GM18498 (cell line): ENCODE measurements at regions not wholly inside any gene's neighbourhood (a gene's known extent, or its start where the extent isn't known, plus 50 kb on each side); places are given as distances from the start of the nearest gene placed in this dataset.

Source experiments
- ATAC-seq: cut with Tn5 transposase; IDR thresholded peaks from one replicate; pipeline ENCODE4 v1.9.1; 2021; ENCODE audit warnings: mild to moderate bottlenecking, moderate library complexity; ENCODE audit not compliant: unreplicated experiment

DNA sequence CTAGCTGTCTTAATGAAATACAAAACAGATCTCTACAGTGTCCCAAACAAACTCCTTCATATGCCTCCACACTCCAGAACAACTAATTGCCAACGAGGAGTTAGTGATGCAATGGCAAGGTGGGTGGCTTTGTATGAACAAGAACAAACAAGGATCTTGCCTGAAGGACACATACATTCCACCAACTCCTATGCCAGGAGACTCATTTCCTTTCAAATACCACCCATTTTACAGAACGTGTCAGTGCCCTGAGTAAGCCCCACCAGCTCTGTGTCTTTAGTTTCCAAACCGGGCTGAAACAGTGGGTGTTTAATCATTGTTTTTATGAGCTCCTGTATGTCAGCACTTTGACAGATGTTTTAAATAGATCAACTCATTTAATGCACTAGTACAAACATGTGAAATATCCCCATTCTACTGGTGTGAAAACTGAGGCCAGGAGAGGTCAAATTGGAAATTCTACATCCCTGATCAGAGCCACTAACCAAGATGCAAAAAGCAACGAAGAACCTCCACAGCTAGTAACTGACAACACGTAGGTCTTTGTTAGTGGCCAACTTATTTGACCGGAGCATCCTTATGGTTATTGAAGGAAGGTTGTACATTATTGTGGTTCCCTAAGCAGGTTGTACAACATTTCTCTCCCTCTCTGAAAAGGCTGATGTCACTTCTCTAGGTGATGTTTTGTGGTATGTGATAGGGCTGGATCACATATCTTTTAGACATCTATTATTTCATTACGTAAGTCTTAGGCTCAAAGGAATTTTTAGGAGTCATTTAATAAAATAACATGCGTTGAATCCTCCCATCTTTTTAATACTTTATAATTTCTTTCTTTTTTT is 534.9 kb upstream of the TNP1 start:
- ATAC-seq, result no peak

GRCh38 chr2:217393585-217394032 is 533.7 kb upstream of the TNP1 start:
- no peak for ATAC-seq

DNA sequence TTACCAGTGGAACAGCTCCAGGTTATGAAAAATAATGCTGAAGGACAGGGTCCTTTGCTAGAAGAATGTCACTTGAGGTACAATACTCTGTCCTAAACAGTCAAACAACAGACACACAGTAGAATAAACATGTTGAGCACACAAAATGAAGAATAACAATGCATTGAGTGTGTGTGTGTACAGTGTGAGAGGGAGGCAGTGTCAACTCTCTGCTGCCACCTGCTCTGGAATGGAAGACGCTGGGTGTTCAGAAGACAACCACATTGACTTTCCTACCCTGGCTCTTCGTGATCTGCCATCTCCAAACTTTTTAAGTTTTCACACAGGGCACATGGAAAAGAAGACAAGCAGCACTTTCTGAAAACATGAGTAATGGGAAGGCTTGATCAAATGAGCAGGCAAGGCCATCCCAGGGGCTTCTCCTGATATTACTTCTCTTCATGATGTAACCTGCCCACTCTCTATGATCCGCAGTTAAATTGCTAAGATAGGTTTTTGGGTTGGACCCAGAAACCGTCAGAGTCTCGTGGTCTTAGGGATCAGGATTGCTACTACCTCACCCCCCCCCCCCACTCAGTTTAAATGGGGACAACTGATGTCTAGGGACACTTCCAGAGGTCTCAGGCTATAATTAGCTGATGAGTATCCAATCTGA is 533.2 kb upstream of the TNP1 start:
- no peak for ATAC-seq

GRCh38 chr2:217387776-217388387 is 528.0 kb upstream of the TNP1 start:
- ATAC-seq, result no peak

- no peak for ATAC-seq
Measured at GRCh38 chr2:217386041-217386440, 526.2 kb upstream of the TNP1 start.

GRCh38 chr2:217383620-217384019 is 523.8 kb upstream of the TNP1 start:
- ATAC-seq, result no peak

DNA sequence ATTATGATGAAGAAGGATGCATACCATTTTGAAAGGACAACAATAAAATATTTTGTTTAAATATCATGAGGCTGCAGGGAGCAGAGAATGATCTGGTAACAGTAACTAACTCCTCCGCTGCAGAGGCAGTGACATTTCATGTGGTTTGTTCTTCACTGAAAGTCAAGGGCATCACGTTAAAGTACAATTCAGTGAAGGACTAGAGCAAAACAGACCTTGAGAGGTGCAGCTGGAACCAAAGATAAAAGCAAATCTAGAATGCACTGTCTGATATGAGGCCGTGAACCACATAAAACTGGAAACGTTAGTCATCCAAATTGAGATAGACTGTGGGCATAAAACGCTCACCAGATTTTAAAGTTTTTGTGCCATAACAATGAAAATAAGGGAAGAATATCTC is 522.9 kb upstream of the TNP1 start:
- ATAC-seq, result no peak

GRCh38 chr2:217379807-217380206 is 519.9 kb upstream of the TNP1 start:
- no peak for ATAC-seq

DNA sequence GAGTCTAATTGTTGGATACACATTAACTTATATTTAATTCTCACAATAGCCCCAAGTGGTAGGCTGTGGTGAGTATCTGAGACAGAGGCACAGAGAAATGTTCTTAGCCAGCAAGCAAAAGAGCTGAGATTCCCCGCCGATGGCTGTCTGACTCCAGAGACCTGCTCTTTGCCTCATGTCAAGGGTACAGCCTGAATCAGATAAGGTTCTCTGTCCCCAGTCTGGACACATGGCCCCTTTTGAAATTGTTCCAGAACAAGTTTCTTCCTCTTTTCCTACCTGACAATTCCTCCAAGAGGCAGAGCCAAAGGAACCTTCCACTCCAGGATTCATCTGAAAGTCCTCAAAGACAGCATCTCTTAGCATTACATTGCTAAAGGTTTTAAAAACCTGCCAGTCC is 512.9 kb upstream of the TNP1 start:
- no peak for ATAC-seq

GRCh38 chr2:217371781-217372213 is 511.9 kb upstream of the TNP1 start:
- ATAC-seq, result no peak

GRCh38 chr2:217370391-217370790 is 510.5 kb upstream of the TNP1 start:
- no peak for ATAC-seq

DNA sequence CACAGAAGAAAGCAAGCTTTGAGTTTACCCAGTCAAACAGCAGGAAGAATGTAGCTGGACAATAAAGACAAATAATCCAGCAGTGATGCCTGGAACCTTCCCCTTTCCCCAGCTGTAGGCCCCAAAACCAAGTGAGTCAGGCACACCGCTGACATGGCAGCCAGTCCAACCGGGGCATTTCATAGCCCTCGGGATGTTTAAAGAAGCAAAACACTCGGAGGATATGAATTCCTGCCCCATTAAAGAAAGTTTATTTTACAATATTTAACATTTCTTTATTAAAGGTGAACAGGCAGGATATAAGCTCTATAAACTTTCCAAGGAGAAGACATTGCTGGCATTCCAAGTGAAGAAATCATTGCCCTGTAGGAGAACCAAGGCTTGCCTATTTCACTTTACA is 507.6 kb upstream of the TNP1 start:
- no peak for ATAC-seq

DNA sequence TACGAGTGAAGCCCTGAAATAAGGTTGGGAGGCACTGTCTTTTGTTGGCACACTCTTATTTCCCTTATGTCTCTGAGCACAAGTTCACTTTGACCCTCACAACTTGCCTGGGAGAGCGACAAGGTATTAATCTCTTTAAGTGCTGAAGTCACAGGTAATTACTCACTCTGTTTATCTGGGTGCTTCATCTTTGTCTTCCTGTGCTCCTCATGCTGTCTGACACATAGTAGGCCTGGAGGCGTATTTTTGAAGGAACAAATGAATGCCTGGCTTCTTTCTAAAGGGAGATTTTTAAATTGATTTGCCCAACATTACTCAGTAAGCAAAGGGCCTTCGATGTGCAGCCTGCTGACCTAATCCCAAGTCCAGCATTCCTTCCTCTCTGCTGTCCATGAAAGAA is 507.1 kb upstream of the TNP1 start:
- no peak for ATAC-seq

- ATAC-seq, result no peak
Measured at GRCh38 chr2:217366266-217366895, 506.5 kb upstream of the TNP1 start.

DNA sequence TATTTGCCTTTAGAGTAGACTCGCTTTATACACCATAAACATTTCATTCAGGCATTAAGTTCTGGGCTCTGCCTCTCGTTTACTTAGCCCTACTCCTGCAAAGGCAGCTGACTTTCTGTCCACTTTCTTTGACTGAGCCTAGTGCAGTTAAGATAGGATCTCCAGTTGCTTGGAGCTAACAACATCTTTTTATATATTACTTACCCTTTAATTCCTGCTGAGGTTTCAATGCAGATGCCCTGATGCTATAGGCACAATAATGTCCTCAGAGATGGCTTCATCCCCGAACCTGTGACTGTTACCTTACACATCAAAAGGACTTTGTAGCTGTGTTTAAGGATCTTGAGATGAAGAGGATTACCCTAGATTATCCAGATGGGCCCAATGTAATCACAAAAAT is 505.8 kb upstream of the TNP1 start:
- no peak for ATAC-seq

DNA sequence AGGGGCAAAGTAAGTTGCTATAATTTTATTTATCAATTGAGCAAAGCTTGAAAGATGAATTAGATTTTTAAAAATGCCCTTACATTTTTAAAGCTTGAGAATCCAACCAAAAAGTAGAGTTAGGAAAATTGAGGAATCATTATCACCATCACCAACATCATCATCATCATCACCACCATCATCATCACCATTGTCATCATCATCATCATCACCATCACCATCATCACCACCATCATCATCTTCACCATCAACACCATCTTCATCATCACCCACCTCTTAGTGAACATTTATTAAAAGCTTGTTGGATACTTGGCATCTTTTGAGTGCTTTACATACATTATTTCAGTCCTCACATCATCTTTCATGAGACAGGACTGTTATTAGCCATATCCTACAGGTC is 504.4 kb upstream of the TNP1 start:
- no peak for ATAC-seq

GRCh38 chr2:217363470-217363869 is 503.6 kb upstream of the TNP1 start:
- no peak for ATAC-seq

GRCh38 chr2:217362710-217363109 is 502.8 kb upstream of the TNP1 start:
- no peak for ATAC-seq

- ATAC-seq, result no peak
Measured at GRCh38 chr2:217362286-217362685, 502.4 kb upstream of the TNP1 start.

- no peak for ATAC-seq
Measured at GRCh38 chr2:217361483-217361880, 501.6 kb upstream of the TNP1 start.

DNA sequence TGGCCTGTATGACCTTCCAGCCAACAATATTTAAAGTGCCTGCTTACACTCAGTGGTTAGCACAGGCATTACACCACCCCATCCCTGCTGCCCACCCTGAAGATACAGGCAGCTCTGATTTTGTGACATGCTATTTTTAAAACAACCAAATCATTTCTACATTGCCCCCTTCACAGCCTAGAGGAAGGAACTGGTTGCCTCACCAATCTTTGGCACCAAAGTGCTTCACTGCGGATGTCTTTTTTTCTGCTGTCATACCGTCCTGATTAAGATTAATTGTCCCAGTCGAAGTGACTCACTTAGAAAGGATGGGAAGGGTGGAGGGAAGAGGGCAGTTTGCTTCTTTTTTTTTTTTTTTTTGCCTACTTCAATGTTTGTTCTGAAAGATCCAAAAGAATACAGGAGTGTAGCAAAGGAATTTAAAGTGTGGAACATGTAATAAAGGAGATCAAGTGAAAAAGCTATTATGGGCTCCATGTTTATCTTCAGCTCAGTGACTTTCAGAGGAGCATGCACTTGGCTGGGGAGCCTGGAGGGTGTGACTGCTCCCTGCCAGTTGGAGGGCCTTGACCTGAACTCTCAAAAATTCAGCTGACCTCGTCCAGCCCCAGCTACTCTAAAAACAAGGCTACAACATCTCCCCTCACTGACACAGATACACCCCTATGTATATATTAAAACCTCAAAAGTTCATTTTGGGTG is 501.1 kb upstream of the TNP1 start:
- no peak for ATAC-seq
